ENCODE measurements at regions not wholly inside any gene's neighbourhood (a gene's known extent, or its start where the extent isn't known, plus 50 kb on each side); places are given as distances from the start of the nearest gene placed in this dataset.

- Histone ChIP-seq H3K36me3 (ENCODE audit: control insufficient read depth, insufficient read depth, low read length) (no peaks in the 10 kb centered on the region), H3K4me3 (ENCODE audit: low read length) (no peak overlapping the region), H3K27me3 (ENCODE audit: control insufficient read depth, insufficient read depth, low read length) (no peaks in the 10 kb centered on the region), H3K9me3 (ENCODE audit: control insufficient read depth, insufficient read depth, low read length) (no peaks in the 10 kb centered on the region), H3K27ac (ENCODE audit: low read length) (no peak overlapping the region), H3K4me1 (ENCODE audit: control insufficient read depth, insufficient read depth, low read length) (no peaks in the 10 kb centered on the region)
- ATAC-seq (no peak), DNase-seq (no peak)
- Mint-ChIP-seq H3K36me3 (no peaks in the 10 kb centered on the region), H3K4me3 (no peak overlapping the region), H3K4me1 (no peaks in the 10 kb centered on the region), H3K27me3 (ENCODE audit: low read depth in 2 of 2) (no peaks in the 10 kb centered on the region), H3K27ac (no peak overlapping the region), H3K9me3 (peaks cover 5 to 6% of the 10 kb centered on the region in 2 donors)
- intact Hi-C loops (cut with micrococcal nuclease) = no loop called here
- TF ChIP-seq, protein P1, sequence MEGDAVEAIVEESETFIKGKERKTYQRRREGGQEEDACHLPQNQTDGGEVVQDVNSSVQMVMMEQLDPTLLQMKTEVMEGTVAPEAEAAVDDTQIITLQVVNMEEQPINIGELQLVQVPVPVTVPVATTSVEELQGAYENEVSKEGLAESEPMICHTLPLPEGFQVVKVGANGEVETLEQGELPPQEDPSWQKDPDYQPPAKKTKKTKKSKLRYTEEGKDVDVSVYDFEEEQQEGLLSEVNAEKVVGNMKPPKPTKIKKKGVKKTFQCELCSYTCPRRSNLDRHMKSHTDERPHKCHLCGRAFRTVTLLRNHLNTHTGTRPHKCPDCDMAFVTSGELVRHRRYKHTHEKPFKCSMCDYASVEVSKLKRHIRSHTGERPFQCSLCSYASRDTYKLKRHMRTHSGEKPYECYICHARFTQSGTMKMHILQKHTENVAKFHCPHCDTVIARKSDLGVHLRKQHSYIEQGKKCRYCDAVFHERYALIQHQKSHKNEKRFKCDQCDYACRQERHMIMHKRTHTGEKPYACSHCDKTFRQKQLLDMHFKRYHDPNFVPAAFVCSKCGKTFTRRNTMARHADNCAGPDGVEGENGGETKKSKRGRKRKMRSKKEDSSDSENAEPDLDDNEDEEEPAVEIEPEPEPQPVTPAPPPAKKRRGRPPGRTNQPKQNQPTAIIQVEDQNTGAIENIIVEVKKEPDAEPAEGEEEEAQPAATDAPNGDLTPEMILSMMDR (IDR thresholded peaks at IDR 0.05) = no peak
- 90% methylated on average over 10 of the region's 10 CpGs for WGBS (ENCODE audit: insufficient coverage)
Observed at GRCh38 chr13:106712381-106712780, 144.4 kb upstream of the ARGLU1 start.

DNA sequence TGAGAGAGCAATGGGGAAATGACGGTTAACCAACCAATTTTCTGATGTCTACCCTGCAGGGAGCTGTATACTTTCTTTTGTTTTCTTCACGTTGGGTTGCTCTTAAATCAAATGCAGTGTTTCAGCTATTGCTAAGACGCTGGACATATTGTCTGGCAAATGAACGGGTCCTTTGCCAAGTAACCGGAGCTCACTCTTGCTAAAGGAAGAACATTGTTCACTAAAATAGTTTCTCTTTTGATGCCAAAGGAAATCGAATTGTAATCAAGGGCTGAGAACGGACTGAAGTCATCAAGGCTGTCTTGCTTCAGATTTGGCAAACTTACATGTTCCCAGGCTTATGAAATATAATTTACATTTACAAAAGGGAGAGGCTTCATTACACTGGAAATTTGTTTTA is 142.3 kb upstream of the ARGLU1 start:
- H3K9me3 Mint-ChIP-seq = peaks cover 4 to 5% of the 10 kb centered on the region in 2 donors
- H3K36me3 ChIP-seq (ENCODE audit: control insufficient read depth, insufficient read depth, low read length) = no peaks in the 10 kb centered on the region
- WGBS (ENCODE audit: insufficient coverage) = 86% methylated on average over 7 of the region's 7 CpGs
- no peaks in the 10 kb centered on the region for H3K9me3 ChIP-seq (ENCODE audit: control insufficient read depth, insufficient read depth, low read length)
- H3K4me1 Mint-ChIP-seq = no peaks in the 10 kb centered on the region
- intact Hi-C loops (cut with micrococcal nuclease) = no loop called here
- no peak overlapping the region for H3K4me3 ChIP-seq (ENCODE audit: low read length)
- DNase-seq (no peak), ATAC-seq (no peak)
- no peak overlapping the region for H3K4me3 Mint-ChIP-seq
- no peaks in the 10 kb centered on the region for H3K36me3 Mint-ChIP-seq
- H3K27me3 Mint-ChIP-seq (ENCODE audit: low read depth in 2 of 2) = no peaks in the 10 kb centered on the region
- no peaks in the 10 kb centered on the region for H3K4me1 ChIP-seq (ENCODE audit: control insufficient read depth, insufficient read depth, low read length)
- TF ChIP-seq, protein P1 (IDR thresholded peaks at IDR 0.05) = no peak
- H3K27ac ChIP-seq (ENCODE audit: low read length) = no peak overlapping the region
- H3K27ac Mint-ChIP-seq = no peak overlapping the region
- H3K27me3 ChIP-seq (ENCODE audit: control insufficient read depth, insufficient read depth, low read length) = no peaks in the 10 kb centered on the region

- no peak overlapping the region for H3K27ac ChIP-seq (ENCODE audit: low read length)
- H3K27ac Mint-ChIP-seq = no peak overlapping the region
Observed at GRCh38 chr13:106709522-106709921, 141.6 kb upstream of the ARGLU1 start.

DNA sequence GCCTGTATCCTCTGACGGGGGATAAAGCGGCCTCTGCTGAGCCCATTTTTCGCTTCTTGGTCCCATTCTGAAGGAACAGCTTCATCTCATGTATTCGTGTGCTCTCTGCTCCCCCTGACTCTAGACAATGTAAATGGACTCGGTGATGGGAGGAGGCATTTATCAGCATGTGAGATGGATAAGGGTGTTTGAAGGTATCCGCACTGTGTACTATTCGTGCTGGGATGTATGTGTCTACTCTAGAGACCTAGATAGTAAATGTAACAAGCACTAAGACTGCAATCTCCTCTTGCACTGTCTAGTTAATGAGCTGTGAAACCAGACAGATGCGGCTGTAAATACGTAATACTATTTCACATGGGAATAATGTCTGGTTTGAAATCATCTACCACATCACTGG is 134.6 kb upstream of the ARGLU1 start:
- Mint-ChIP-seq H3K9me3 (peaks cover 0 to 4% of the 10 kb centered on the region in 2 donors), H3K36me3 (no peaks in the 10 kb centered on the region), H3K27ac (no peak overlapping the region), H3K4me1 (no peaks in the 10 kb centered on the region), H3K27me3 (ENCODE audit: low read depth in 2 of 2) (no peaks in the 10 kb centered on the region), H3K4me3 (no peak overlapping the region)
- DNase-seq = no peak
- WGBS (ENCODE audit: insufficient coverage) = 93% methylated on average over 7 of the region's 9 CpGs
- H3K9me3 ChIP-seq (ENCODE audit: control insufficient read depth, insufficient read depth, low read length) = no peaks in the 10 kb centered on the region
- no peaks in the 10 kb centered on the region for H3K4me1 ChIP-seq (ENCODE audit: control insufficient read depth, insufficient read depth, low read length)
- TF ChIP-seq, protein P1 (IDR thresholded peaks at IDR 0.05) = no peak
- H3K36me3 ChIP-seq (ENCODE audit: control insufficient read depth, insufficient read depth, low read length) = no peaks in the 10 kb centered on the region
- no peak for ATAC-seq
- H3K27me3 ChIP-seq (ENCODE audit: control insufficient read depth, insufficient read depth, low read length) = no peaks in the 10 kb centered on the region
- intact Hi-C loops (cut with micrococcal nuclease) = no loop called here
- H3K4me3 ChIP-seq (ENCODE audit: low read length) = no peak overlapping the region
- H3K27ac ChIP-seq (ENCODE audit: low read length) = no peak overlapping the region

More at GRCh38 chr13:106709522-106709921, 141.6 kb upstream of the ARGLU1 start:
- DNase-seq (no peak), ATAC-seq (no peak)
- Histone ChIP-seq H3K36me3 (ENCODE audit: control insufficient read depth, insufficient read depth, low read length) (no peaks in the 10 kb centered on the region), H3K4me3 (ENCODE audit: low read length) (no peak overlapping the region), H3K9me3 (ENCODE audit: control insufficient read depth, insufficient read depth, low read length) (no peaks in the 10 kb centered on the region), H3K27me3 (ENCODE audit: control insufficient read depth, insufficient read depth, low read length) (no peaks in the 10 kb centered on the region), H3K4me1 (ENCODE audit: control insufficient read depth, insufficient read depth, low read length) (no peaks in the 10 kb centered on the region)
- no peaks in the 10 kb centered on the region for H3K36me3 Mint-ChIP-seq
- no peaks in the 10 kb centered on the region for H3K27me3 Mint-ChIP-seq (ENCODE audit: low read depth in 2 of 2)
- no peaks in the 10 kb centered on the region for H3K4me1 Mint-ChIP-seq
- TF ChIP-seq, protein P1 (IDR thresholded peaks at IDR 0.05) = no peak
- intact Hi-C loops (cut with micrococcal nuclease) = no loop called here
- H3K4me3 Mint-ChIP-seq = no peak overlapping the region
- H3K9me3 Mint-ChIP-seq = peaks cover 3 to 7% of the 10 kb centered on the region in 2 donors
- WGBS (ENCODE audit: insufficient coverage) = 90% methylated on average over 2 of the region's 3 CpGs

All from natural killer cell (primary cell).